Gastroesophageal sphincter (tissue), 3 donors: ENCODE measurements at regions not wholly inside any gene's neighbourhood (a gene's known extent, or its start where the extent isn't known, plus 50 kb on each side); places are given as distances from the start of the nearest gene placed in this dataset.
"Not testable (repeated sequence)": the region's sequence is repeated elsewhere in the genome, so short reads cannot be mapped to it uniquely, and the experiment has no call there.

Source experiments
- CTCF ChIP-seq, 4 experiments: fragments of 200-600 bp in 2 of 4; fragments of 450-650 bp in 2 of 4; sonication (generic) in 1 of 4; IDR thresholded peaks; one replicate each; pipeline ENCODE4 v1.5.1; 2017 to 2019; ENCODE audit warnings: antibody characterized with exemption in 4 of 4, mild to moderate bottlenecking in 2 of 4, moderate library complexity in 2 of 4
- EP300 ChIP-seq: sonication (generic); formaldehyde crosslinking; IDR thresholded peaks from one replicate; pipeline ENCODE4 v1.6.1; 2017; ENCODE audit warnings: antibody characterized with exemption, mild to moderate bottlenecking
- POLR2A ChIP-seq, 2 donors: fragments of 450-650 bp; IDR thresholded peaks; one replicate each; pipeline ENCODE4 v1.6.1; 2017; ENCODE audit warnings: antibody characterized with exemption in 2 of 2, mild to moderate bottlenecking in 2 of 2, moderate library complexity in 1 of 2
- POLR2AphosphoS5 ChIP-seq: sonication (generic); formaldehyde crosslinking; IDR thresholded peaks from one replicate; pipeline ENCODE4 v1.6.1; 2017; ENCODE audit warnings: antibody characterized with exemption

GRCh38 chr16:33700320-33700719, 240.9 kb downstream of the TP53TG3F start:
- not testable (repeated sequence) for TF ChIP-seq CTCF (IDR thresholded peaks at IDR 0.05); EP300; POLR2A (IDR thresholded peaks at IDR 0.05); POLR2AphosphoS5
